HepG2 (cell line): ENCODE measurements at regions not wholly inside any gene's neighbourhood (a gene's known extent, or its start where the extent isn't known, plus 50 kb on each side); places are given as distances from the start of the nearest gene placed in this dataset.

ENCODE experiments used
- BCLAF1 ChIP-seq: fragments of 450-650 bp; IDR thresholded peaks from 2 replicates; pipeline ENCODE4 v1.6.1; 2017; ENCODE audit warnings: mild to moderate bottlenecking
- CTCF ChIP-seq: sonication (generic); formaldehyde crosslinking; IDR thresholded peaks from 2 replicates; pipeline ENCODE4 v1.5.0; 2020; ENCODE audit warnings: mild to moderate bottlenecking, missing genetic modification reagents, moderate library complexity
- MAX ChIP-seq: IDR thresholded peaks from 2 replicates; pipeline ENCODE4 v1.6.1; 2012; ENCODE audit warnings: inconsistent platforms
- MEIS2 ChIP-seq: sonication (generic); formaldehyde crosslinking; IDR thresholded peaks from 2 replicates; pipeline ENCODE4 v1.9.0; 2021; ENCODE audit warnings: mild to moderate bottlenecking, missing genetic modification reagents
- NFE2 ChIP-seq: sonication (generic); formaldehyde crosslinking; IDR thresholded peaks from 2 replicates; pipeline ENCODE4 v1.4.0; 2020; ENCODE audit warnings: missing genetic modification reagents
- NFE2L1 ChIP-seq: sonication (generic); formaldehyde crosslinking; IDR thresholded peaks from 2 replicates; pipeline ENCODE4 v1.4.0; 2020; ENCODE audit warnings: missing genetic modification reagents, mild to moderate bottlenecking, borderline replicate concordance
- NR2F6 ChIP-seq, 2 experiments: IDR thresholded peaks; 2 replicates each; pipeline ENCODE4 v1.6.1; 2016; ENCODE audit warnings: antibody characterized with exemption in 1 of 2, mild to moderate bottlenecking in 1 of 2
- REST ChIP-seq, 2 experiments: IDR thresholded peaks; 2 replicates each; pipeline ENCODE4 v1.6.1; 2011 to 2012; ENCODE audit warnings: low read length in 2 of 2, borderline replicate concordance in 1 of 2, low read depth in 1 of 2, mild to moderate bottlenecking in 1 of 2, moderate library complexity in 1 of 2
- TAF1 ChIP-seq: sonication (generic); formaldehyde crosslinking; IDR thresholded peaks from 2 replicates; pipeline ENCODE4 v1.4.0; 2020; ENCODE audit warnings: missing genetic modification reagents
- ZSCAN20 ChIP-seq: sonication (generic); formaldehyde crosslinking; IDR thresholded peaks from 2 replicates; pipeline ENCODE4 v1.4.0; 2020; ENCODE audit warnings: missing genetic modification reagents, mild to moderate bottlenecking, borderline replicate concordance

GRCh38 chr6:80482056-80482455 lies 375.6 kb downstream of the BCKDHB start:
- TF ChIP-seq ZSCAN20 (CRISPR knock-in tag) (no peak), REST (IDR thresholded peaks at IDR 0.05; ENCODE audit: borderline replicate concordance in 1 of 2, low read depth in 1 of 2, low read length in 2 of 2) (no peak), BCLAF1 (no peak), NR2F6 (IDR thresholded peaks at IDR 0.05) (no peak), NR2F6 (CRISPR knock-in tag; IDR thresholded peaks at IDR 0.05) (no peak), MEIS2 (CRISPR knock-in tag) (no peak), NFE2 (CRISPR knock-in tag) (no peak), MAX (no peak), NFE2L1 (CRISPR knock-in tag) (no peak), TAF1 (no peak), CTCF (CRISPR knock-in tag) (no peak)
